ENCODE measurements at regions not wholly inside any gene's neighbourhood (a gene's known extent, or its start where the extent isn't known, plus 50 kb on each side); places are given as distances from the start of the nearest gene placed in this dataset.

GRCh38 chr18:73313476-73313875 lies 445.7 kb upstream of the NETO1 start:
- TF ChIP-seq POLR2A (IDR thresholded peaks at IDR 0.05) = no peak
- no peak for TF ChIP-seq POLR2AphosphoS5 (IDR thresholded peaks at IDR 0.05; ENCODE audit: insufficient read depth in 1 of 2, low read depth in 1 of 2)
- no peak for TF ChIP-seq CTCF (IDR thresholded peaks at IDR 0.05)

GRCh38 chr18:73296686-73297085 lies 428.9 kb upstream of the NETO1 start:
- TF ChIP-seq POLR2A (IDR thresholded peaks at IDR 0.05) (no peak), POLR2AphosphoS5 (IDR thresholded peaks at IDR 0.05; ENCODE audit: insufficient read depth in 1 of 2, low read depth in 1 of 2) (no peak), CTCF (IDR thresholded peaks at IDR 0.05) (no peak)
- no peaks in the 10 kb centered on the region for H3K9me3 ChIP-seq
- H3K27ac ChIP-seq = no peak overlapping the region
- no peak for DNase-seq (ENCODE audit: extremely low spot score in 2 of 2)
- H3K27me3 ChIP-seq = no peaks in the 10 kb centered on the region
- intact Hi-C loops (cut with DNase I) = no loop called here
- H3K36me3 ChIP-seq = no peaks in the 10 kb centered on the region
- no peak overlapping the region for H3K4me3 ChIP-seq
- H3K4me1 ChIP-seq = no peaks in the 10 kb centered on the region

More at GRCh38 chr18:73313476-73313875, 445.7 kb upstream of the NETO1 start:
- no peaks in the 10 kb centered on the region for H3K27me3 ChIP-seq
- H3K4me1 ChIP-seq = no peaks in the 10 kb centered on the region
- no peak for DNase-seq (ENCODE audit: extremely low spot score in 2 of 2)
- H3K4me3 ChIP-seq = no peak overlapping the region
- intact Hi-C loops (cut with DNase I) = no loop called here
- no peak overlapping the region for H3K27ac ChIP-seq
- H3K9me3 ChIP-seq = no peaks in the 10 kb centered on the region
- H3K36me3 ChIP-seq = no peaks in the 10 kb centered on the region

- TF ChIP-seq POLR2AphosphoS5 (IDR thresholded peaks at IDR 0.05; ENCODE audit: insufficient read depth in 1 of 2, low read depth in 1 of 2) = no peak
- TF ChIP-seq CTCF (IDR thresholded peaks at IDR 0.05) = no peak
- TF ChIP-seq POLR2A (IDR thresholded peaks at IDR 0.05) = no peak
- Histone ChIP-seq H3K4me3 (no peak overlapping the region), H3K4me1 (no peaks in the 10 kb centered on the region), H3K27ac (no peak overlapping the region), H3K27me3 (no peaks in the 10 kb centered on the region), H3K36me3 (no peaks in the 10 kb centered on the region), H3K9me3 (no peaks in the 10 kb centered on the region)
- DNase-seq (ENCODE audit: extremely low spot score in 2 of 2) = no peak
- intact Hi-C loops (cut with DNase I) = no loop called here
Observed at GRCh38 chr18:73292156-73292555, 424.4 kb upstream of the NETO1 start.

- H3K4me3 ChIP-seq = no peak overlapping the region
- H3K27ac ChIP-seq = no peak overlapping the region
- DNase-seq (ENCODE audit: extremely low spot score in 2 of 2) = no peak
- no peaks in the 10 kb centered on the region for H3K27me3 ChIP-seq
- H3K36me3 ChIP-seq = no peaks in the 10 kb centered on the region
- no peak for TF ChIP-seq CTCF (IDR thresholded peaks at IDR 0.05)
- no peak for TF ChIP-seq POLR2A (IDR thresholded peaks at IDR 0.05)
- no peak for TF ChIP-seq POLR2AphosphoS5 (IDR thresholded peaks at IDR 0.05; ENCODE audit: insufficient read depth in 1 of 2, low read depth in 1 of 2)
- no peaks in the 10 kb centered on the region for H3K9me3 ChIP-seq
- no peaks in the 10 kb centered on the region for H3K4me1 ChIP-seq
- intact Hi-C loops (cut with DNase I) = no loop called here
Observed at GRCh38 chr18:73288813-73289212, 421.0 kb upstream of the NETO1 start.

- no peaks in the 10 kb centered on the region for H3K9me3 ChIP-seq
- no peaks in the 10 kb centered on the region for H3K36me3 ChIP-seq
- H3K27ac ChIP-seq = no peak overlapping the region
- H3K4me1 ChIP-seq = no peaks in the 10 kb centered on the region
- H3K27me3 ChIP-seq = no peaks in the 10 kb centered on the region
- no peak for DNase-seq (ENCODE audit: extremely low spot score in 2 of 2)
- no peak overlapping the region for H3K4me3 ChIP-seq
- intact Hi-C loops (cut with DNase I) = no loop called here
- no peak for TF ChIP-seq POLR2A (IDR thresholded peaks at IDR 0.05)
- no peak for TF ChIP-seq CTCF (IDR thresholded peaks at IDR 0.05)
- TF ChIP-seq POLR2AphosphoS5 (IDR thresholded peaks at IDR 0.05; ENCODE audit: insufficient read depth in 1 of 2, low read depth in 1 of 2) = no peak
Observed at GRCh38 chr18:73286584-73286983, 418.8 kb upstream of the NETO1 start.

All from vagina (tissue), 2 donors.